WTC11 (cell line): ENCODE measurements at regions not wholly inside any gene's neighbourhood (a gene's known extent, or its start where the extent isn't known, plus 50 kb on each side); places are given as distances from the start of the nearest gene placed in this dataset.

ENCODE experiments used
- ATAC-seq: fragments of 200-7000 bp; cut with Tn5 transposase; 2 replicates; pipeline ENCODE4 v1.10.0; 2021; ENCODE audit warnings: mild to moderate bottlenecking, moderate library complexity
- CTCF ChIA-PET: fragments of 300-600 bp; sonication (Branson Sonifier 250); formaldehyde crosslinking; loops from one replicate; lab custom pipeline; 2021; ENCODE audit warnings: antibody characterized with exemption; lab: Charles Lee
- POLR2A ChIA-PET: fragments of 350-600 bp; sonication (Branson Sonifier 250); formaldehyde crosslinking; loops from one replicate; lab custom pipeline; 2021; ENCODE audit warnings: antibody characterized with exemption; lab: Charles Lee
- DNase-seq: peaks from one replicate; pipeline ENCODE4 v3.0.0; 2021; ENCODE audit warnings: low spot score
- H3K27ac Mint-ChIP-seq: 2 replicates; pipeline ENCODE4 v1.8.0; 2021; ENCODE audit warnings: mixed read lengths
- H3K27me3 Mint-ChIP-seq: 2 replicates; pipeline ENCODE4 v1.8.0; 2021; ENCODE audit warnings: low read depth, mild to moderate bottlenecking, moderate library complexity, mixed read lengths
- H3K36me3 Mint-ChIP-seq: 2 replicates; pipeline ENCODE4 v1.8.0; 2021; ENCODE audit warnings: mixed read lengths
- H3K4me1 Mint-ChIP-seq: 2 replicates; pipeline ENCODE4 v1.8.0; 2022; ENCODE audit warnings: mixed read lengths
- H3K4me3 Mint-ChIP-seq: 2 replicates; pipeline ENCODE4 v1.8.0; 2021; ENCODE audit warnings: mild to moderate bottlenecking, moderate library complexity, mixed read lengths
- H3K9me3 Mint-ChIP-seq: 2 replicates; pipeline ENCODE4 v1.8.0; 2021; ENCODE audit warnings: mixed read lengths
- CBFB ChIP-seq: sonication (generic); formaldehyde crosslinking; IDR thresholded peaks from 2 replicates; pipeline ENCODE4 v1.8.1; 2022; ENCODE audit warnings: mild to moderate bottlenecking, low read depth, missing genetic modification reagents
- GABPB1 ChIP-seq: sonication (generic); formaldehyde crosslinking; IDR thresholded peaks from 2 replicates; pipeline ENCODE4 v1.8.1; 2023; ENCODE audit warnings: mild to moderate bottlenecking, missing genetic modification reagents
- JUN ChIP-seq: sonication (generic); formaldehyde crosslinking; IDR thresholded peaks from 2 replicates; pipeline ENCODE4 v1.8.0; 2023; ENCODE audit warnings: mild to moderate bottlenecking, missing genetic modification reagents
- NFYB ChIP-seq: sonication (generic); formaldehyde crosslinking; conservative IDR thresholded peaks from 2 replicates; pipeline ENCODE4 v1.8.0; 2022; ENCODE audit warnings: low read depth, missing genetic modification reagents
- SMAD3 ChIP-seq: sonication (generic); formaldehyde crosslinking; IDR thresholded peaks from 2 replicates; pipeline ENCODE4 v1.8.0; 2022; ENCODE audit warnings: missing genetic modification reagents, mild to moderate bottlenecking, borderline replicate concordance
- TCF7 ChIP-seq: sonication (generic); formaldehyde crosslinking; IDR thresholded peaks from 2 replicates; pipeline ENCODE4 v1.8.0; 2022; ENCODE audit warnings: mild to moderate bottlenecking, low read depth, missing genetic modification reagents, moderate library complexity
- TP53 ChIP-seq: sonication (generic); formaldehyde crosslinking; IDR thresholded peaks from 2 replicates; pipeline ENCODE4 v1.8.1; 2023; ENCODE audit warnings: mild to moderate bottlenecking, missing genetic modification reagents
- ZNF423 ChIP-seq: fragments of 250-450 bp; sonication (Bioruptor Pico); IDR thresholded peaks from 2 replicates; pipeline ENCODE4 v2.1.2; 2022; ENCODE audit warnings: mild to moderate bottlenecking, moderate library complexity
- TF ChIP-seq, protein P1 (sequence below): sonication (generic); formaldehyde crosslinking; IDR thresholded peaks from 2 replicates; pipeline ENCODE4 v1.8.1; 2023; ENCODE audit warnings: mild to moderate bottlenecking, missing genetic modification reagents, moderate library complexity
- TF ChIP-seq, protein P2 (sequence below): sonication (generic); formaldehyde crosslinking; IDR thresholded peaks from 2 replicates; pipeline ENCODE4 v1.8.1; 2023; ENCODE audit warnings: mild to moderate bottlenecking, moderate library complexity, missing genetic modification reagents
- TF ChIP-seq, protein P3 (sequence below): fragments of 250-450 bp; sonication (Bioruptor Pico); conservative IDR thresholded peaks from 2 replicates; pipeline ENCODE4 v1.9.0; 2021; ENCODE audit warnings: mild to moderate bottlenecking
- TF ChIP-seq, protein P4 (sequence below): fragments of 250-450 bp; sonication (Bioruptor Pico); IDR thresholded peaks from 2 replicates; pipeline ENCODE4 v2.1.2; 2022; ENCODE audit warnings: mild to moderate bottlenecking, moderate library complexity
- TF ChIP-seq, protein P5 (sequence below): sonication (generic); formaldehyde crosslinking; IDR thresholded peaks from 2 replicates; pipeline ENCODE4 v1.8.0; 2023; ENCODE audit warnings: missing genetic modification reagents
- TF ChIP-seq, protein P6 (sequence below): sonication (generic); formaldehyde crosslinking; conservative IDR thresholded peaks from 2 replicates; pipeline ENCODE4 v1.8.1; 2023; ENCODE audit warnings: mild to moderate bottlenecking, low read depth, missing genetic modification reagents, moderate library complexity

DNA sequence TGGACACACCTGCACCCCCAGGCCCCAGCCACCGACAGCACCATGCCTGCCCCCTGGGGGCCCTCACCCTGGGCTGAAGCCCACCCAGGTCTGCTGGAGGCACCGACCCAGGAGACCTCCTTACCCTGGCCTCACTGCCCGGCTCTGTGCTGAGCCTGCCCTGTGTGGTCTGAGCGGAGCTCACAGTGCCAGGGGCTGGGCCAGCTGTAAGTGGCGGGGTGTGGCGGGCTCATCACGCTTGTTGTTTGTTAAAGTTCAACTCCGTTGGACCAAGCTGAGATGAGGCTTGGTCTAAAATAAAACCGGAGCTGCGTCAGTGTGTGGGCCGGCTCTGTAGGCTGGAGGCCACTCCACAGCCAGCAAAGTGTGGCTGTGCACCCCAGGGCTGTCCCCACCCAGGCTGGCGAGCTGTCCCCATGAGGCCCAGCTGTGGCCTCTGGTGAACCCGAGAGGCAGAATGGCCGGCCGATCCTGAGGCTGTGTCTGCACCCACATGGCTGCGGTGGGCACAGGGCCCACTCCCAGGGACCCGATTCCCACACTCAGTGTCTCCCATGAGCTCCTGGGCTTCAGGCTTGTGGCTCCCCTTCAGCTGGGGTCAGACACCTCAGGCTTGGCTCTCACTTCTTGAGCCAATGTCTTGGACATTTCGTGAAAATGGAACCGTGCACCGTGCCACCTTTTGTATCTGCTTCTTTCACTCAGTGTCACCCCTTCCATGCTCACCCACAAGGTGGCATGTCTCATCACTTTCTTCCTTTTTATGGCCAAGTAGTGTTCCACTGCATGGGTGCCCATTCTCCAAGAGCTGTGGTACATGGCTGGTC lies 137.9 kb downstream of the CTTN start:
- Mint-ChIP-seq H3K36me3 (peaks cover 7% of the 10 kb centered on the region; the same call in 1 of the 2 replicates), H3K4me1 (peaks cover 19% of the 10 kb centered on the region), H3K27me3 (no peaks in the 10 kb centered on the region), H3K4me3 (no peak overlapping the region), H3K9me3 (peaks cover 17% of the 10 kb centered on the region), H3K27ac (peak overlapping the region; percentile 52)
- ChIA-PET CTCF (interaction anchor here (0.7 kb wide), 1 partner anchor 9 kb away, joined by 4 read pairs; no protein-coding TSS in a partner anchor), POLR2A (no interaction called here)
- ATAC-seq (no peak), DNase-seq (no peak)
- TF ChIP-seq, protein P1, sequence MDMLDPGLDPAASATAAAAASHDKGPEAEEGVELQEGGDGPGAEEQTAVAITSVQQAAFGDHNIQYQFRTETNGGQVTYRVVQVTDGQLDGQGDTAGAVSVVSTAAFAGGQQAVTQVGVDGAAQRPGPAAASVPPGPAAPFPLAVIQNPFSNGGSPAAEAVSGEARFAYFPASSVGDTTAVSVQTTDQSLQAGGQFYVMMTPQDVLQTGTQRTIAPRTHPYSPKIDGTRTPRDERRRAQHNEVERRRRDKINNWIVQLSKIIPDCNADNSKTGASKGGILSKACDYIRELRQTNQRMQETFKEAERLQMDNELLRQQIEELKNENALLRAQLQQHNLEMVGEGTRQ (CRISPR knock-in tag): no peak
- TF ChIP-seq, protein P2, sequence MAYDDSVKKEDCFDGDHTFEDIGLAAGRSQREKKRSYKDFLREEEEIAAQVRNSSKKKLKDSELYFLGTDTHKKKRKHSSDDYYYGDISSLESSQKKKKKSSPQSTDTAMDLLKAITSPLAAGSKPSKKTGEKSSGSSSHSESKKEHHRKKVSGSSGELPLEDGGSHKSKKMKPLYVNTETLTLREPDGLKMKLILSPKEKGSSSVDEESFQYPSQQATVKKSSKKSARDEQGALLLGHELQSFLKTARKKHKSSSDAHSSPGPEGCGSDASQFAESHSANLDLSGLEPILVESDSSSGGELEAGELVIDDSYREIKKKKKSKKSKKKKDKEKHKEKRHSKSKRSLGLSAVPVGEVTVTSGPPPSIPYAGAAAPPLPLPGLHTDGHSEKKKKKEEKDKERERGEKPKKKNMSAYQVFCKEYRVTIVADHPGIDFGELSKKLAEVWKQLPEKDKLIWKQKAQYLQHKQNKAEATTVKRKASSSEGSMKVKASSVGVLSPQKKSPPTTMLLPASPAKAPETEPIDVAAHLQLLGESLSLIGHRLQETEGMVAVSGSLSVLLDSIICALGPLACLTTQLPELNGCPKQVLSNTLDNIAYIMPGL (CRISPR knock-in tag): no peak
- TF ChIP-seq, protein P3, sequence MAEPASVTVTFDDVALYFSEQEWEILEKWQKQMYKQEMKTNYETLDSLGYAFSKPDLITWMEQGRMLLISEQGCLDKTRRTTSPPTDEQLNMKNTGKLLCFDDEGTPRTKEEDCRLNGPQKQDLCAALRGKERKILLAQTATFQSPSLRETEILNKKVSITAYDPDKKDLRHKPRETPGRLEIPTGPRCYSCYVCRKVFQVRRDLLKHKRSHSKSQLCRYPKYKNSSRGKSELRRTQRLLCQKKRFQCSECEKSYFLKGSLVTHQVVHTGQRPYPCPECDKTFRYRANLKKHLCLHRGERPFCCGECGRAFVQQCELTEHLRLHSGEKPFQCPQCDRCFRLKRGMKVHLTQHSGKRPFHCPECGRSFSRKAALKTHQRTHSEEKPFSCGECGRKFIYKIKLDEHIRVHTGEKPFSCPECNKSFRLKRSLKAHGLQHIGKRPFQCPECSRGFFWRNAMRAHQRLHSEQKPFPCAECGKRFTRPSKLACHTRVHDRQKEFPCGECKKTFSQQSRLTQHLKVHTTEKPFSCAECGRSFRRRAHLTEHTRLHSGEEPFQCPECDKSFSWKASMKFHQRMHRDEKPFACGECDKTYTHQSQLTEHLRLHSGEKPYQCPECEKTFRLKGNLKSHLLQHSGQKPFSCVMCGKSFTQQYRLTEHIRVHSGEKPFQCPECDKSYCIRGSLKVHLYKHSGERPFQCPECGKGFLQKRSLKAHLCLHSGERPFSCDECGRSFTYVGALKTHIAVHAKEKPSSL (CRISPR knock-in tag): no peak
- TF ChIP-seq, protein P4, sequence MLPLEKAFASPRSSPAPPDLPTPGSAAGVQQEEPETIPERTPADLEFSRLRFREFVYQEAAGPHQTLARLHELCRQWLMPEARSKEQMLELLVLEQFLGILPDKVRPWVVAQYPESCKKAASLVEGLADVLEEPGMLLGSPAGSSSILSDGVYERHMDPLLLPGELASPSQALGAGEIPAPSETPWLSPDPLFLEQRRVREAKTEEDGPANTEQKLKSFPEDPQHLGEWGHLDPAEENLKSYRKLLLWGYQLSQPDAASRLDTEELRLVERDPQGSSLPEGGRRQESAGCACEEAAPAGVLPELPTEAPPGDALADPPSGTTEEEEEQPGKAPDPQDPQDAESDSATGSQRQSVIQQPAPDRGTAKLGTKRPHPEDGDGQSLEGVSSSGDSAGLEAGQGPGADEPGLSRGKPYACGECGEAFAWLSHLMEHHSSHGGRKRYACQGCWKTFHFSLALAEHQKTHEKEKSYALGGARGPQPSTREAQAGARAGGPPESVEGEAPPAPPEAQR: no peak
- TF ChIP-seq TCF7 (CRISPR knock-in tag): no peak
- TF ChIP-seq, protein P5, sequence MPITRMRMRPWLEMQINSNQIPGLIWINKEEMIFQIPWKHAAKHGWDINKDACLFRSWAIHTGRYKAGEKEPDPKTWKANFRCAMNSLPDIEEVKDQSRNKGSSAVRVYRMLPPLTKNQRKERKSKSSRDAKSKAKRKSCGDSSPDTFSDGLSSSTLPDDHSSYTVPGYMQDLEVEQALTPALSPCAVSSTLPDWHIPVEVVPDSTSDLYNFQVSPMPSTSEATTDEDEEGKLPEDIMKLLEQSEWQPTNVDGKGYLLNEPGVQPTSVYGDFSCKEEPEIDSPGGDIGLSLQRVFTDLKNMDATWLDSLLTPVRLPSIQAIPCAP (CRISPR knock-in tag): no peak

DNA sequence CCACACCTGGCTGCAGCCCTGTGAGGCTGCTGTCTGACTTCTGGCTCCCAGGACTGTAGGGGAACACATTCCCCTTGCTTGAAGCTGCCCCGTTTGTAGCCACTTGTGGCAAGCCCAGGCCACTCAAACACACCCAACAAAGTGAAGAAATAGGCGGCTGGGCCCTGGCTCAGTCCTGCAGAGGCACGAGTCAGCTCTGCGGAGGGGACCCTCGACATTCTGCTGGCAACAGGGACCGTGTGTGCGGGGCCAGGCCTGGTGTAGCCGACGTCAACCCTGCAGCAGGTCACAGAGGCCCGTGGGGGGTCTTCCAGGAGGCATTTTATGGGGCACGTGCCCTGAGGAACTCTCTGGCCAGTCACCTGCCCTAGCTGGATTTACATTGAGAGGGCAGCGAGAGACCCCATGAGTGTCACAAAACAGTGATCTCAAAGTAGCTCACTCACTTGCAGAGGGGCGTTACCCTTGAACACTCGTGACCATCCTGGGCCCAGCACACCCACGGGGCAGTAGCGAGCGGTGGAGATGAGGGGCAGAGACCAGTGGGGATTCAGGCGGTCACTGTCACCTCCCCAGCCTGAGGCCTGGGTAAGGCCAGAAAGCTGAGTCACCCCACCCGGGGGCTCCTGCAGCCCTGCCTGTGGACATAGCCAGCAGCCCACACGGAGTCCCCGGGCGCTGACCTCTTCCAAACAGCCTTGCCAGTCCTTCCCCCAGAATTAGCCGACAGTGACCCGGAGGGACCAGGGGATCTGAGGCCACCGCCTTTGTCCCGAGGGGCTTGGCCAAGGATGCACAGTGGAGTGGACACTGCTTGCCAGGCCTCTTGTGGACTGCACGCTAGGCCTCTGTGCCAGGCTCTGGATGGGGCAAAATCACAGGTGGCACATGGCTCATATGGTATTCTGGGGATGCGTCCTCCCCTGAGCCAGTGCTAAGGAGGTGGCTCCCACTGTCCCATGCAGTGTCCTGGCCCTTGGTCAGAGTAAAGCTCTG lies 139.5 kb downstream of the CTTN start:
- no peak for ATAC-seq
- TF ChIP-seq, protein P6, sequence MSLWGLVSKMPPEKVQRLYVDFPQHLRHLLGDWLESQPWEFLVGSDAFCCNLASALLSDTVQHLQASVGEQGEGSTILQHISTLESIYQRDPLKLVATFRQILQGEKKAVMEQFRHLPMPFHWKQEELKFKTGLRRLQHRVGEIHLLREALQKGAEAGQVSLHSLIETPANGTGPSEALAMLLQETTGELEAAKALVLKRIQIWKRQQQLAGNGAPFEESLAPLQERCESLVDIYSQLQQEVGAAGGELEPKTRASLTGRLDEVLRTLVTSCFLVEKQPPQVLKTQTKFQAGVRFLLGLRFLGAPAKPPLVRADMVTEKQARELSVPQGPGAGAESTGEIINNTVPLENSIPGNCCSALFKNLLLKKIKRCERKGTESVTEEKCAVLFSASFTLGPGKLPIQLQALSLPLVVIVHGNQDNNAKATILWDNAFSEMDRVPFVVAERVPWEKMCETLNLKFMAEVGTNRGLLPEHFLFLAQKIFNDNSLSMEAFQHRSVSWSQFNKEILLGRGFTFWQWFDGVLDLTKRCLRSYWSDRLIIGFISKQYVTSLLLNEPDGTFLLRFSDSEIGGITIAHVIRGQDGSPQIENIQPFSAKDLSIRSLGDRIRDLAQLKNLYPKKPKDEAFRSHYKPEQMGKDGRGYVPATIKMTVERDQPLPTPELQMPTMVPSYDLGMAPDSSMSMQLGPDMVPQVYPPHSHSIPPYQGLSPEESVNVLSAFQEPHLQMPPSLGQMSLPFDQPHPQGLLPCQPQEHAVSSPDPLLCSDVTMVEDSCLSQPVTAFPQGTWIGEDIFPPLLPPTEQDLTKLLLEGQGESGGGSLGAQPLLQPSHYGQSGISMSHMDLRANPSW (CRISPR knock-in tag): no peak
- TF ChIP-seq JUN (CRISPR knock-in tag) (no peak), NFYB (CRISPR knock-in tag) (no peak), CBFB (CRISPR knock-in tag) (no peak), ZNF423 (CRISPR knock-in tag) (no peak), SMAD3 (CRISPR knock-in tag) (no peak), TP53 (CRISPR knock-in tag) (no peak), GABPB1 (CRISPR knock-in tag) (no peak)
- TF ChIP-seq, all 79 proteins: peak for 0

More for the DNA sequence above, 139.5 kb downstream of the CTTN start:
- H3K27me3 Mint-ChIP-seq: no peaks in the 10 kb centered on the region
- DNase-seq: no peak
- H3K4me3 Mint-ChIP-seq: no peak overlapping the region
- H3K4me1 Mint-ChIP-seq: peaks cover 3% of the 10 kb centered on the region; the same call in 1 of the 2 replicates
- ChIA-PET POLR2A (no interaction called here), CTCF (interaction anchor here (0.5 to 0.9 kb wide), 2 partner anchors 27 to 80 kb away, joined by 4 read pairs; no protein-coding TSS in a partner anchor)
- no peak overlapping the region; the same call in 1 of the 2 replicates for H3K27ac Mint-ChIP-seq
- peaks cover 7% of the 10 kb centered on the region; the same call in 1 of the 2 replicates for H3K36me3 Mint-ChIP-seq
- H3K9me3 Mint-ChIP-seq: peaks cover 17% of the 10 kb centered on the region
